HepG2 (cell line): ENCODE measurements at regions not wholly inside any gene's neighbourhood (a gene's known extent, or its start where the extent isn't known, plus 50 kb on each side); places are given as distances from the start of the nearest gene placed in this dataset.

Experiments
- EP300 ChIP-seq, 3 experiments: sonication (generic) in 1 of 3; formaldehyde crosslinking in 1 of 3; IDR thresholded peaks; 2 replicates each; pipeline versions ENCODE4 v1.5.1 to v1.6.1; 2011 to 2020; ENCODE audit warnings: low read depth in 2 of 3, low read length in 2 of 3, borderline replicate concordance in 1 of 3, improper control_type of control experiment in 1 of 3, mild to moderate bottlenecking in 1 of 3, missing genetic modification reagents in 1 of 3, moderate library complexity in 1 of 3
- FOXA3 ChIP-seq: IDR thresholded peaks from 2 replicates; pipeline ENCODE4 v1.6.1; 2016; ENCODE audit warnings: missing genetic modification reagents, missing compliant biosample characterization
- FOXP1 ChIP-seq, 2 experiments: fragments of 450-650 bp in 1 of 2; IDR thresholded peaks; 2 replicates each; pipeline ENCODE4 v1.6.1; 2017 to 2018; ENCODE audit warnings: antibody characterized with exemption in 1 of 2
- GTF2F1 ChIP-seq: fragments of 150-350 bp; IDR thresholded peaks from 2 replicates; pipeline ENCODE4 v1.6.1; 2014; ENCODE audit warnings: low read length
- HES4 ChIP-seq: sonication (generic); formaldehyde crosslinking; IDR thresholded peaks from 2 replicates; pipeline ENCODE4 v1.9.0; 2021; ENCODE audit warnings: mild to moderate bottlenecking, missing genetic modification reagents, borderline replicate concordance
- HMG20A ChIP-seq: IDR thresholded peaks from 2 replicates; pipeline ENCODE4 v1.6.1; 2016; ENCODE audit warnings: borderline replicate concordance
- JARID2 ChIP-seq: sonication (generic); formaldehyde crosslinking; IDR thresholded peaks from 2 replicates; pipeline ENCODE4 v1.8.1; 2023; ENCODE audit warnings: missing genetic modification reagents, inconsistent platforms; ENCODE audit not compliant: insufficient replicate concordance
- KAT2B ChIP-seq: fragments of 150-350 bp; IDR thresholded peaks from 2 replicates; pipeline ENCODE4 v1.6.1; 2014; ENCODE audit warnings: low read depth, low read length, borderline replicate concordance
- MTA3 ChIP-seq: sonication (generic); formaldehyde crosslinking; IDR thresholded peaks from 2 replicates; pipeline ENCODE4 v1.4.0; 2020; ENCODE audit warnings: missing genetic modification reagents
- NR2F1 ChIP-seq, 2 experiments: fragments of 450-650 bp in 1 of 2; formaldehyde crosslinking in 1 of 2; IDR thresholded peaks; 2 replicates each; pipeline versions ENCODE4 v1.5.0 to v1.6.1; 2016 to 2020; ENCODE audit warnings: mild to moderate bottlenecking in 1 of 2, missing compliant biosample characterization in 1 of 2, missing genetic modification reagents in 1 of 2, moderate library complexity in 1 of 2
- RXRB ChIP-seq: IDR thresholded peaks from 2 replicates; pipeline ENCODE4 v1.6.1; 2016; ENCODE audit warnings: borderline replicate concordance, missing genetic modification reagents, missing compliant biosample characterization
- SIN3B ChIP-seq: fragments of 150-350 bp; IDR thresholded peaks from 2 replicates; pipeline ENCODE4 v1.6.1; 2014; ENCODE audit warnings: low read length
- SNAI1 ChIP-seq: sonication (generic); formaldehyde crosslinking; IDR thresholded peaks from 2 replicates; pipeline ENCODE4 v1.5.0; 2020; ENCODE audit warnings: mild to moderate bottlenecking, missing genetic modification reagents, borderline replicate concordance
- TFE3 ChIP-seq: IDR thresholded peaks from 2 replicates; pipeline ENCODE4 v1.6.1; 2016
- ZBTB38 ChIP-seq: sonication (generic); formaldehyde crosslinking; IDR thresholded peaks from 2 replicates; pipeline ENCODE4 v1.5.1; 2020; ENCODE audit warnings: mild to moderate bottlenecking, missing genetic modification reagents
- TF ChIP-seq, protein P1 (sequence below): sonication (generic); formaldehyde crosslinking; IDR thresholded peaks from 2 replicates; pipeline ENCODE4 v1.4.0; 2020; ENCODE audit warnings: missing genetic modification reagents, borderline replicate concordance
- TF ChIP-seq, protein P2 (sequence below): sonication (generic); formaldehyde crosslinking; IDR thresholded peaks from 2 replicates; pipeline ENCODE4 v1.4.0; 2020; ENCODE audit warnings: missing genetic modification reagents, borderline replicate concordance

DNA sequence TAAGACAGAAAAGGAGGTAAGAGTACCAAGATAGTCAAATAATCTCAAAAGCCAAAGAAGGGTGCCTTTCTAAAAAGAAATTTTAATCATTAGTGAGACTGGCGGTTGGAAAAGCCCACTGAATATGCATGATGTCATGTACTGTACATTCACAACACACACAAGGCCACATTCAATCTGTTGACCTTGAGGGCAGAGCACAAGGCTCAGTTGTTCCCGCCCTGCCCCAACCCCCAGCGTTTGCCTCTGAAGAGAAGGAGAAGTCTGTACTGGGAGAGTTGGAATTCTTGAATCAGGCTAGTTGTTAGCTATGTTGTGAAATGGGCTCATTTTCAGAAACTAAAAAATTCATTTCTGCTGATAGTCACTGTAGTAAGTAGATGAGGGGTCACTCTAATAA is 50.2 kb upstream of the NID2 start (continued):
- TF ChIP-seq, protein P1, sequence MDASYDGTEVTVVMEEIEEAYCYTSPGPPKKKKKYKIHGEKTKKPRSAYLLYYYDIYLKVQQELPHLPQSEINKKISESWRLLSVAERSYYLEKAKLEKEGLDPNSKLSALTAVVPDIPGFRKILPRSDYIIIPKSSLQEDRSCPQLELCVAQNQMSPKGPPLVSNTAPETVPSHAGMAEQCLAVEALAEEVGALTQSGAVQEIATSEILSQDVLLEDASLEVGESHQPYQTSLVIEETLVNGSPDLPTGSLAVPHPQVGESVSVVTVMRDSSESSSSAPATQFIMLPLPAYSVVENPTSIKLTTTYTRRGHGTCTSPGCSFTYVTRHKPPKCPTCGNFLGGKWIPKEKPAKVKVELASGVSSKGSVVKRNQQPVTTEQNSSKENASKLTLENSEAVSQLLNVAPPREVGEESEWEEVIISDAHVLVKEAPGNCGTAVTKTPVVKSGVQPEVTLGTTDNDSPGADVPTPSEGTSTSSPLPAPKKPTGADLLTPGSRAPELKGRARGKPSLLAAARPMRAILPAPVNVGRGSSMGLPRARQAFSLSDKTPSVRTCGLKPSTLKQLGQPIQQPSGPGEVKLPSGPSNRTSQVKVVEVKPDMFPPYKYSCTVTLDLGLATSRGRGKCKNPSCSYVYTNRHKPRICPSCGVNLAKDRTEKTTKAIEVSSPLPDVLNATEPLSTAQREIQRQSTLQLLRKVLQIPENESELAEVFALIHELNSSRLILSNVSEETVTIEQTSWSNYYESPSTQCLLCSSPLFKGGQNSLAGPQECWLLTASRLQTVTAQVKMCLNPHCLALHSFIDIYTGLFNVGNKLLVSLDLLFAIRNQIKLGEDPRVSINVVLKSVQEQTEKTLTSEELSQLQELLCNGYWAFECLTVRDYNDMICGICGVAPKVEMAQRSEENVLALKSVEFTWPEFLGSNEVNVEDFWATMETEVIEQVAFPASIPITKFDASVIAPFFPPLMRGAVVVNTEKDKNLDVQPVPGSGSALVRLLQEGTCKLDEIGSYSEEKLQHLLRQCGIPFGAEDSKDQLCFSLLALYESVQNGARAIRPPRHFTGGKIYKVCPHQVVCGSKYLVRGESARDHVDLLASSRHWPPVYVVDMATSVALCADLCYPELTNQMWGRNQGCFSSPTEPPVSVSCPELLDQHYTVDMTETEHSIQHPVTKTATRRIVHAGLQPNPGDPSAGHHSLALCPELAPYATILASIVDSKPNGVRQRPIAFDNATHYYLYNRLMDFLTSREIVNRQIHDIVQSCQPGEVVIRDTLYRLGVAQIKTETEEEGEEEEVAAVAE (CRISPR knock-in tag), result no peak
- TF ChIP-seq EP300 (IDR thresholded peaks at IDR 0.05; ENCODE audit: low read depth in 2 of 2, low read length in 2 of 2), result peak in 1 of 2 experiments; percentile 46; a peak in 1 of 4 replicates
- peak; percentile 19; the same call in 1 of the 2 replicates for TF ChIP-seq EP300 (CRISPR knock-in tag; IDR thresholded peaks at IDR 0.05; ENCODE audit: borderline replicate concordance)
- TF ChIP-seq JARID2 (CRISPR knock-in tag), result no peak
- TF ChIP-seq SIN3B, result no peak
- peak; percentile 50; the same call in 1 of the 2 replicates for TF ChIP-seq HMG20A (CRISPR knock-in tag)
- TF ChIP-seq SNAI1 (CRISPR knock-in tag), result no peak
- peak; percentile 46; the same call in 1 of the 2 replicates for TF ChIP-seq FOXA3 (CRISPR knock-in tag)
- no peak for TF ChIP-seq GTF2F1
- no peak for TF ChIP-seq KAT2B
- TF ChIP-seq MTA3 (CRISPR knock-in tag), result no peak
- no peak for TF ChIP-seq HES4
- peak; percentile 26; the same call in 1 of the 2 replicates for TF ChIP-seq RXRB (CRISPR knock-in tag)
- TF ChIP-seq, protein P2, sequence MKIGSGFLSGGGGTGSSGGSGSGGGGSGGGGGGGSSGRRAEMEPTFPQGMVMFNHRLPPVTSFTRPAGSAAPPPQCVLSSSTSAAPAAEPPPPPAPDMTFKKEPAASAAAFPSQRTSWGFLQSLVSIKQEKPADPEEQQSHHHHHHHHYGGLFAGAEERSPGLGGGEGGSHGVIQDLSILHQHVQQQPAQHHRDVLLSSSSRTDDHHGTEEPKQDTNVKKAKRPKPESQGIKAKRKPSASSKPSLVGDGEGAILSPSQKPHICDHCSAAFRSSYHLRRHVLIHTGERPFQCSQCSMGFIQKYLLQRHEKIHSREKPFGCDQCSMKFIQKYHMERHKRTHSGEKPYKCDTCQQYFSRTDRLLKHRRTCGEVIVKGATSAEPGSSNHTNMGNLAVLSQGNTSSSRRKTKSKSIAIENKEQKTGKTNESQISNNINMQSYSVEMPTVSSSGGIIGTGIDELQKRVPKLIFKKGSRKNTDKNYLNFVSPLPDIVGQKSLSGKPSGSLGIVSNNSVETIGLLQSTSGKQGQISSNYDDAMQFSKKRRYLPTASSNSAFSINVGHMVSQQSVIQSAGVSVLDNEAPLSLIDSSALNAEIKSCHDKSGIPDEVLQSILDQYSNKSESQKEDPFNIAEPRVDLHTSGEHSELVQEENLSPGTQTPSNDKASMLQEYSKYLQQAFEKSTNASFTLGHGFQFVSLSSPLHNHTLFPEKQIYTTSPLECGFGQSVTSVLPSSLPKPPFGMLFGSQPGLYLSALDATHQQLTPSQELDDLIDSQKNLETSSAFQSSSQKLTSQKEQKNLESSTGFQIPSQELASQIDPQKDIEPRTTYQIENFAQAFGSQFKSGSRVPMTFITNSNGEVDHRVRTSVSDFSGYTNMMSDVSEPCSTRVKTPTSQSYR (CRISPR knock-in tag), result peak; percentile 88; the same call in 1 of the 2 replicates
- no peak for TF ChIP-seq ZBTB38 (CRISPR knock-in tag)
- no peak for TF ChIP-seq FOXP1 (IDR thresholded peaks at IDR 0.05)
- TF ChIP-seq FOXP1 (CRISPR knock-in tag; IDR thresholded peaks at IDR 0.05), result peak; percentile 24; the same call in 1 of the 2 replicates
- TF ChIP-seq TFE3 (CRISPR knock-in tag), result no peak
- peak in 1 of 2 experiments; percentile 46; a peak in 1 of 4 replicates for TF ChIP-seq NR2F1 (CRISPR knock-in tag; IDR thresholded peaks at IDR 0.05)
